ENCODE measurements at regions not wholly inside any gene's neighbourhood (a gene's known extent, or its start where the extent isn't known, plus 50 kb on each side); places are given as distances from the start of the nearest gene placed in this dataset.
"Not testable (repeated sequence)": the region's sequence is repeated elsewhere in the genome, so short reads cannot be mapped to it uniquely, and the experiment has no call there.

GRCh38 chr3:152151877-152152765, 116.6 kb upstream of the MBNL1 start:
- not testable (repeated sequence) for DNase-seq (ENCODE audit: low read depth in 2 of 2)

GRCh38 chr3:152153115-152153514, 115.6 kb upstream of the MBNL1 start:
- DNase-seq (ENCODE audit: low read depth in 2 of 2) = not testable (repeated sequence)

GRCh38 chr3:152155246-152156020, 113.3 kb upstream of the MBNL1 start:
- DNase-seq (ENCODE audit: low read depth in 2 of 2) = no peak

GRCh38 chr3:152156880-152157279, 111.8 kb upstream of the MBNL1 start:
- no peak for DNase-seq (ENCODE audit: low read depth in 2 of 2)

GRCh38 chr3:152157337-152157736, 111.4 kb upstream of the MBNL1 start:
- DNase-seq (ENCODE audit: low read depth in 2 of 2) = no peak

DNA sequence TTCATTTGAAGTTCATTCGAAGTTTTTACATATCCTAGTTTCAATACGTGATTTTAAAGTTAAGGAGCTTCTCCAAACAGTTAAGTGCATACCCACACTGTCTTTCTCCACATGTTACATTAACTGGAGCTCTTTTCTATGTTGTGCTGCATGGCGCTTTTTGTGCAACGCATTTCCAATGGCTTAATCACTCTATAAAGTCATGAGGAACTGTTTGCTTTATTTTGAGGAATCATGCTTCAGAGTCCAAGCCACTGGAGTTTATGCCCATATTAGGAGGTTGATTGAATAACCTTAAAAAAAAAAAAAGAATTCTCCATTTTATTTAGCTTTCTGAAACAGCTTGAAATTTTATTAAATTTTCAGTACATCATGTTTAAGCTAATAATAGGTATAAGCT, 109.4 kb upstream of the MBNL1 start:
- DNase-seq (ENCODE audit: low read depth in 2 of 2) = no peak

DNA sequence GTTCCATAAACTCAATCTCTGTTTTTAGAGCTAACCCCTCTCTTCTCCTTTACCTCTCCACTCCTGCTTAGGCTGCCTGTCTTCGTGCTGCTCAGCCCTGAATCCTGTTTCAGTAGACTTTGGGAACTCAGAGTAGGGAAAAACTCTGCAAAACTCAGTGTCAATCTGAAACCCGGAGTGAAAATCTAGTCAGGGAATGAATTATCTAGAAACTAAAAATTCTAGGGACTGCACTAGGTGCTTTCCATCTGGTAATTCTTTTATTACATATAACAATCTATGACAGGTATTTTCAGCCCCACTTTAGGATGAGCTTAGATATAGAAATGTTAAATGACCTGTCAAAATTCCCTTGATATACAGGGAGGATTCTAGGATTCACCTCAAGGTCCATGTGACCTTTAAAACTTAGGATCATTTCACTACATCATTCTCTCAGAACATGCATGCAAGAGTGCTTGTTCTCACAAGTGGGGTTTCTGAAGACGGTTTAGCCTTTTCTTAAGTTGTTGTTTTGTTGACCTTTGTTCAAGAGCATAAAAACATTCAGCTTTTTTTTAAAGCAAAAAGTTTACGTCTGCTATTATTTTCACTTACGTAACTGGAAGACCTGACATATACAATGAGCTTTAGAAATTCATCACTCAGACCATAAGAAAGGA, 108.2 kb upstream of the MBNL1 start:
- no peak for DNase-seq (ENCODE audit: low read depth in 2 of 2)

DNA sequence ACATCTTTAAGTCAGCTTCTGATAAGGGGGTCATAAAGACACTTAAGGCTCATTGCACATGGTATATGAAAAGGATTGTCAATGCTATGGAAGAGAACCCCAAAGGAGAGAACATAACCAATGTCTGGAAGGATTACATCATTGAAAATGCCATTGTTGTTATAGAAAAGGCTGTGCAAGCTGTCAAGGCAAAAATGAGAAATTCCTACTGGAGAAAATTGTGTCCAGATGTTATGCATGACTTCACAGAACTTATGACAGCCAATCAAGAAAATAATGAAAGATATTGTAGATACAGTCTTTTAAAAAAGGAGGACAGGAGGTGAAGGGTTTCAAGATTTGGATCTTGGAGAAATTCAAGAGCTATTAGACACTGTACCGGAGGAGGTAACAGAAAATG, 96.3 kb upstream of the MBNL1 start:
- no peak for DNase-seq (ENCODE audit: low read depth in 2 of 2)

DNA sequence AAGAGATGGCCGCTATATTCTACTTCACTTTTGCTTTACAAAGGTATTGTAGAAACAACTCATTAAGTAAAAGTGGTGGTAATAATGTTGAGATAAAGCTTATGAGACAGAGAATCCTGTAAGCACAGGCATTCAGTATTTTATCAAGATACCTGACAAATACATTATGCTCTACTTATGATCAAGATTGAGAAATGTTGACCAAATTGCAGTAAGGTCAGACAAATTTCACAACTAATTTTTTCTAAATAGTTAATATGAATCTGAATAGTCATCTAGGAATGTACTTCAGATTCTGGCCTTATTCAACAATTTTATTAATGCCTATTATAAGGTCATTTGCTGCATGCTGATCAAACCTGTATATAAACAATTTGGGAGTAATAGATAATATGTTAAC, 95.1 kb upstream of the MBNL1 start:
- no peak for DNase-seq (ENCODE audit: low read depth in 2 of 2)

- no peak for DNase-seq (ENCODE audit: low read depth in 2 of 2)
These were observed 93.7 kb upstream of the MBNL1 start for GRCh38 chr3:152174876-152175527.

DNA sequence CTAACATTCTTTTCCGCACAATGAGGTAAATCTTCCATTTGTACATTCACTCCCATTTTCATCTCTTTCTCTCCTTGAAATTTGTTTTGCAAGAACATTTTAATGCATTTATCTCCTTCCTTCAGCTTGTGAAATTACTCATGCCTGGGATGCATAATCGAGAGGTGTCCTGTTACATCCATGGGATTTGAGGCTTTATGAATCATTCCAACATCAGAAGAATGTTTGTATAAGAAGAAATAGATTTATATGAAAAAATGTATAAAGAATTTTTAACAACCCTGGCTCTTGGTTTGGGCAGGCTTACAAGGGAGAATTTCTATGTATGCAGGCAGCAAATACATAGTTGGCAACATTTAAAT, 93.2 kb upstream of the MBNL1 start:
- DNase-seq (ENCODE audit: low read depth in 2 of 2) = no peak

DNA sequence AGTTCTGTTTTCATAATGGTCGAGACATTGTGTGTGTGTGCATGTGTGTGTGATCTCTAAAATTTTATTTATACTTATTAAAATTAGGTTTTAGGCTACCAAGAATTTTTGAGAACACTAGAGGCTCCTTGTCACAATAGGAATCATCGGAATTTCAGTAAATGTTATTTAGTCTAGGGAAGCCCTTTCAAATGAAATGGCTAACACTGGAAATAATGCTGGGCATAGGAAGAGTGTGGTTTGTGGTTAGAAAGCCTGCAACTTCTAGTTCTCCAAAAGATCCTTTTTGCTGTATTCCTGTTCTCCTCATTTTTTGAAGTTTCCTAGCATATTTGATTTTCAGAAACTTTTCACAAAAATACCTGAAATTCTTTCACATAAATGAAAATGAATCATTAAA, 92.5 kb upstream of the MBNL1 start:
- no peak for DNase-seq (ENCODE audit: low read depth in 2 of 2)

DNA sequence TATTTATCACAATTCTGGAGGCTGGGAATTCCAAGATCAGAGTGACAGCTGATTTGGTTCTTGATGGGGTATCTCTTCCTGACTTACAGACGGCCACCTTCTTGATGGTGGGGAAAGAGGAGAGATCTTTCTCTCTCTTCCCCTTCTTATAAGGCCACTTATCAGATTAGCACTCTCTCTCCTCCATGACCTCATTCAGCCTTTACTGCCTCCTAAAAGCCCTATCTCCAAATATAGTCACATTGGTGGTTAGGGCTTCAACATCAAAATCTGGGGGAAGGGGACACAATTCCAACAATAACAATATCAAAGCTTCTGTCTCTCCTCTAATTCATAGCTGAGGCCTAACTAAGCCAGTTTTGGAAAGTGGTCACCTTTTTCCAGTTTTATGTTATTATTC, 91.7 kb upstream of the MBNL1 start:
- no peak for DNase-seq (ENCODE audit: low read depth in 2 of 2)

DNA sequence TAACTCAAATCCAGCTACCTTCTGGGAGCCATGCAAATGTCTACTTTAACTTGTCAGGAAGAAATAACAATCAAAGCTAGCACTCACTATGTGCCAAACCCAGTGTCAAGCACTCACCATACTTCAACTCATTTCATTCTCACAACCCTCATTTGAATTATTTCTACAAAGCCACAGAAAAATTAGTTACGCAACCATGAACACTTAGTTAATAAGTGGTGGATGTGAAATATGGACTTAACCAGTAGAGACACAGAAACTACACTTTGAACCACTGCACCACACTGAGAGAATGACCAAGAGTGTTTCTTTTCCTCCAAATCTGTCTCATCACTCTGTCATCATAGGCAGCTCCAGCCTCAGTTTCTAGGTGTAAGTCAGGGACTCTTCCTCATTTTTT, 91.0 kb upstream of the MBNL1 start:
- DNase-seq (ENCODE audit: low read depth in 2 of 2) = no peak

DNA sequence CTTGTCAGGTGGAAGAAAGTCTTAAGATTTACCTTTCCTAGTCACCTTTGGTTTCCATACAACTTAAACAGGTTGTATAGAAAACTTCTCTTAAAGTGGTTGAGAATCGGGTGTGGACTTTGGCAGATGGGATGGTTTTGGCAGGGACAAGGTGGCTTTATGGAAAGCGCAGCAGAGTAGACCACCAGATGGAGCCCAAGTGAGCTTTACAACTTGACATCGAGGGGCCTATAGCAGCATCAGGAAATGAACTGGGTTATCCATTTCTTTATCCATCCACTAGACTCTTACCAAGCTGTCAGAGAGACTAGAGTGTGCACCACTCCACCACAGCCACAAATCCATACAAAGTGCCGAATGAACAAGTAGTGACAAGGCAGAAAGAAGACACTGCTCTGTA, 85.3 kb upstream of the MBNL1 start:
- DNase-seq (ENCODE audit: low read depth in 2 of 2) = peak; percentile 7 to 25

GRCh38 chr3:152184971-152185686, 83.6 kb upstream of the MBNL1 start:
- DNase-seq (ENCODE audit: low read depth in 2 of 2) = no peak

GRCh38 chr3:152185891-152186630, 82.7 kb upstream of the MBNL1 start:
- DNase-seq (ENCODE audit: low read depth in 2 of 2) = no peak

DNA sequence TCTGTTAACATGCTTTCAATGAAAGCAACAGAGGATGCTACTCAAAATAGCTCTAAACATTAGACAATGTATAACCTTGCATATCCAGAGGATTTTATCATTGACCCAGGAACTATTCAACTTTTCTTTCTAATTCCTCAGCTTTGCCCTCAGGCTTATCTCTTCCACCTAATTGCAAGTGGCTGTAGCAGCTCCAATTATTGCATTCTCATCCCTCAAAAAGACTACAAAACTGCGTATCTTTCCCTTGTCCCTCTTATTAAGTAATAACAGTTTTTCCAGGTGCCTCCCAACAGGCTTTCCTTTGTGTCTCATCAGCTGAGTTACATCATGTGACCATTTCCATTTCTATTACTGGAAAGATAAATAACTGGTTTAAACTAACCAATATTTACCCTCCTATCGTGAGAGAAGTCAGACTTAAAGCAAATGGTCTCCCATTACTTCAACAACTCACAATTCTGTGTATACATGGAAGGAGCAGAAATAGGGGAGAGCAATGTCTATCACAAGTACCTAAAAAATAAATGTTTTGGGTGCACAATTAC, 78.0 kb upstream of the MBNL1 start:
- no peak for DNase-seq (ENCODE audit: low read depth in 2 of 2)

DNA sequence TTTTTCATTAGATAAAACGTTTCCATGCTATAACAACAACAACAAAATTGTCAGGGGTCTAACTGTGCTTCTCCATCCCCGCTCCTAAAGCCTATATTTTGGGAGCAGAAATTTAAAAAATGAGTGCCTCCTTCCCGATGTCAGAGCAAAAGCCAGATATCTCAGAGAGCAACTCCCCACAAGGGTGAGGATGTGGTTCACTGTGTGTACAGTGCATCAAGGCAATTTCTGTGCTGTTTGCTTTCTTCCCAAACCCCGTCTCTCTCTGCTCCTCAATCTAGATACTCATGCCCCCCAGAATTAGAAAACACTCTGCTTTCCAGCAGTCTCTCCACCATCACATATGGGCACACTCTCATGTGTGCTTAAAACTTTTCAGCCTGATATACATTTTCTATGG, 76.7 kb upstream of the MBNL1 start:
- DNase-seq (ENCODE audit: low read depth in 2 of 2) = no peak

- DNase-seq (ENCODE audit: low read depth in 2 of 2) = no peak
These were observed 75.6 kb upstream of the MBNL1 start for GRCh38 chr3:152192936-152193672.
